Endothelial cell of umbilical vein (primary cell): ENCODE measurements at regions not wholly inside any gene's neighbourhood (a gene's known extent, or its start where the extent isn't known, plus 50 kb on each side); places are given as distances from the start of the nearest gene placed in this dataset.

Experiments used
- BruUV-seq: library from RNA; stranded (reverse); fragments of 400-500 nt; replicated peaks from 2 replicates; lab custom pipeline; 2021; lab: Mats Ljungman, UMichigan
- CTCF ChIA-PET: fragments of 300-600, 350-600 bp; sonication (Branson Sonifier 250); formaldehyde crosslinking; loops from one replicate; lab custom pipeline; 2021; ENCODE audit warnings: antibody characterized with exemption, inconsistent platforms; lab: Charles Lee
- POLR2A ChIA-PET: fragments of 300-600, 350-600 bp; sonication (Branson Sonifier 250); formaldehyde crosslinking; loops from one replicate; lab custom pipeline; 2021; ENCODE audit warnings: antibody characterized with exemption, inconsistent platforms; lab: Charles Lee
- DNase-seq: peaks from one replicate; pipeline ENCODE4 v3.0.0-alpha.2; 2011; ENCODE audit warnings: low read depth, low spot score
- FAIRE-seq: peaks from 2 replicates; lab custom pipeline; 2011; peaks lifted over from hg19 to GRCh38; lab: Jason Lieb, UNC
- H2AFZ ChIP-seq: 2 replicates; pipeline ENCODE4 v1.6.0; 2012; ENCODE audit warnings: low read depth, low read length, control low read depth, inconsistent platforms
- H3K27ac ChIP-seq: 2 replicates; pipeline ENCODE4 v1.5.1; 2011; ENCODE audit warnings: low read depth, mild to moderate bottlenecking, control low read depth, low read length, moderate library complexity; ENCODE audit not compliant: insufficient read depth
- H3K27me3 ChIP-seq, 2 experiments: 2 replicates each; pipeline versions ENCODE4 v1.6.0 to v1.6.1; 2011; ENCODE audit warnings: low read length in 2 of 2, mixed read lengths in 1 of 2; ENCODE audit not compliant: control insufficient read depth in 2 of 2, insufficient read depth in 2 of 2
- H3K36me3 ChIP-seq, 2 experiments: 2 replicates in 1 of 2; 3 replicates in 1 of 2; pipeline ENCODE4 v1.5.1; 2011; ENCODE audit warnings: low read length in 2 of 2, mild to moderate bottlenecking in 1 of 2, moderate library complexity in 1 of 2; ENCODE audit not compliant: control insufficient read depth in 2 of 2, insufficient read depth in 2 of 2; ENCODE audit errors: extremely low read depth in 1 of 2
- H3K4me1 ChIP-seq: 3 replicates; pipeline ENCODE4 v1.5.1; 2011; ENCODE audit warnings: mild to moderate bottlenecking, low read length; ENCODE audit not compliant: control insufficient read depth, insufficient read depth; ENCODE audit errors: extremely low read depth
- H3K4me2 ChIP-seq: 2 replicates; pipeline ENCODE4 v1.6.1; 2011; ENCODE audit warnings: low read length, control low read depth, mixed read lengths; ENCODE audit not compliant: insufficient read depth
- H3K4me3 ChIP-seq, 3 experiments: fragments of 200-600 bp in 1 of 3; sonication (generic), shearing (Covaris generic) in 1 of 3; replicated peaks in 1 of 3; 2 replicates each; pipeline ENCODE4 v1.5.1; 2011 to 2016; ENCODE audit warnings: control low read depth in 3 of 3, low read length in 3 of 3, mild to moderate bottlenecking in 2 of 3, inconsistent platforms in 1 of 3, low read depth in 1 of 3, moderate library complexity in 1 of 3; ENCODE audit not compliant: insufficient read depth in 1 of 3
- H3K79me2 ChIP-seq: 2 replicates; pipeline ENCODE4 v1.6.0; 2012; ENCODE audit warnings: low read length, inconsistent platforms; ENCODE audit not compliant: control insufficient read depth, insufficient read depth
- H3K9ac ChIP-seq: replicated peaks from 2 replicates; pipeline ENCODE3; 2011; ENCODE audit warnings: low read length, control low read depth; ENCODE audit not compliant: insufficient read depth; ENCODE audit errors: extremely low read depth
- H3K9me1 ChIP-seq: replicated peaks from 3 replicates; pipeline ENCODE4 v1.6.0; 2011; ENCODE audit warnings: mild to moderate bottlenecking, low read length; ENCODE audit not compliant: control insufficient read depth, insufficient read depth; ENCODE audit errors: extremely low read depth
- H3K9me3 ChIP-seq: replicated peaks from 2 replicates; pipeline ENCODE4 v1.5.1; 2012; ENCODE audit warnings: low read length, inconsistent platforms; ENCODE audit not compliant: control insufficient read depth, insufficient read depth
- H4K20me1 ChIP-seq: replicated peaks from 2 replicates; pipeline ENCODE3; 2011; ENCODE audit warnings: mild to moderate bottlenecking, low read length; ENCODE audit not compliant: control insufficient read depth, insufficient read depth; ENCODE audit errors: extremely low read depth
- EZH2 ChIP-seq: IDR thresholded peaks from 2 replicates; pipeline ENCODE4 v1.6.1; 2012; ENCODE audit warnings: borderline replicate concordance, low read depth, mild to moderate bottlenecking, moderate library complexity, low read length, inconsistent platforms; ENCODE audit not compliant: severe bottlenecking
- FOS ChIP-seq: IDR thresholded peaks from 2 replicates; pipeline ENCODE4 v1.6.1; 2011; ENCODE audit warnings: mild to moderate bottlenecking, low read length, moderate library complexity, borderline replicate concordance; ENCODE audit not compliant: insufficient read depth
- GATA2 ChIP-seq: IDR thresholded peaks from 2 replicates; pipeline ENCODE4 v1.7.0; 2011; ENCODE audit warnings: low read depth, mild to moderate bottlenecking, moderate library complexity, mixed read lengths, low read length; ENCODE audit not compliant: insufficient read length, insufficient read depth
- JUN ChIP-seq: IDR thresholded peaks from 2 replicates; pipeline ENCODE4 v1.6.1; 2011; ENCODE audit warnings: borderline replicate concordance, low read depth; ENCODE audit not compliant: insufficient read length, insufficient read depth
- MYC ChIP-seq: IDR thresholded peaks from one replicate; pipeline ENCODE4 v1.6.1; 2011; ENCODE audit warnings: mild to moderate bottlenecking, low read depth, low read length
- POLR2A ChIP-seq: IDR thresholded peaks from 2 replicates; pipeline ENCODE4 v1.6.1; 2012; ENCODE audit warnings: low read depth, mild to moderate bottlenecking, control low read depth, low read length
- dilution Hi-C: fragments of 300-500 bp; cut with MboI; formaldehyde crosslinking; loops from one replicate; pipeline ENCODE4 v1.15.0; 2019; ENCODE audit warnings: low sequenced_read_pairs; ENCODE audit not compliant: extremely low pct_ligation_motif_present
- intact Hi-C: fragments of 100-400 bp; cut with micrococcal nuclease; formaldehyde crosslinking; loops from one replicate; pipeline ENCODE4 v1.10.0; 2022
- TF ChIP-seq, protein P1 (sequence below): IDR thresholded peaks from 2 replicates; pipeline ENCODE4 v1.6.1; 2011; ENCODE audit not compliant: insufficient read depth, insufficient read length
- TF ChIP-seq, protein P2 (sequence below), 2 donors: IDR thresholded peaks; 1 replicate in 1 of 2; 2 replicates in 1 of 2; pipeline ENCODE4 v1.5.1; 2011; ENCODE audit warnings: low read length in 2 of 2, mild to moderate bottlenecking in 2 of 2, moderate library complexity in 2 of 2, control low read depth in 1 of 2, inconsistent platforms in 1 of 2, low read depth in 1 of 2; ENCODE audit not compliant: insufficient read depth in 1 of 2; ENCODE audit errors: extremely low read depth in 1 of 2

DNA sequence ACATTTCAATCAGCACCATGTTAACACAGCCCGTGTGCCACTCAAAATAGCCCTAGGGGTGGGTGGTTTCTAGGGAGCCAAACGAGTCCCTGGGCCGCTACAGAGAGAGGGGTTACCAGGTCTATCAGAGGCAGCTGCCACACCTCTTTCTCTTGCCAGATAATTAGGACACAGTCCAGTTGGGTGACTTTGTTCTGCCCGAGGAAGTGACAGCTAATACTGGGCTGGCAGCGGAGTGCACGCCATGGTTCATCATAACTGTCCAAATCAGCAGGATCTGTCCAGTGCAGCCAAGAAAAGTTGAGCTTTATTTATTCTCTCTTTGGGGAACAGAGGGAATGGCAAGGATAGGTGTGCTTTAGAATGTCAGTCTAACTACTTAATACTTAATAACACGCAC, 583.8 kb downstream of the BRINP1 start:
- Histone ChIP-seq H3K4me3 (no peak overlapping the region), H3K9me3 (no peaks in the 10 kb centered on the region), H2AFZ (no peak overlapping the region), H3K4me1 (no peaks in the 10 kb centered on the region), H4K20me1 (no peaks in the 10 kb centered on the region), H3K36me3 (no peaks in the 10 kb centered on the region), H3K79me2 (no peaks in the 10 kb centered on the region), H3K27me3 (no peaks in the 10 kb centered on the region), H3K9me1 (no peaks in the 10 kb centered on the region), H3K27ac (no peak overlapping the region), H3K9ac (no peak overlapping the region), H3K4me2 (no peak overlapping the region)
- no TSS peak for BruUV-seq
- TF ChIP-seq FOS = no peak
- TF ChIP-seq EZH2 = no peak
- TF ChIP-seq JUN = no peak
- TF ChIP-seq POLR2A = no peak
- TF ChIP-seq MYC = no peak
- no peak for TF ChIP-seq GATA2
- TF ChIP-seq, protein P1, sequence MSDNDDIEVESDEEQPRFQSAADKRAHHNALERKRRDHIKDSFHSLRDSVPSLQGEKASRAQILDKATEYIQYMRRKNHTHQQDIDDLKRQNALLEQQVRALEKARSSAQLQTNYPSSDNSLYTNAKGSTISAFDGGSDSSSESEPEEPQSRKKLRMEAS = no peak
- ChIA-PET CTCF (no interaction called here), POLR2A (no interaction called here)
- intact Hi-C loops = no loop called here
- FAIRE-seq (no peak), DNase-seq (no peak)
- dilution Hi-C loops = no loop called here

GRCh38 chr9:118786877-118787276, 582.4 kb downstream of the BRINP1 start:
- dilution Hi-C loops (no loop called here), intact Hi-C loops (no loop called here)
- Histone ChIP-seq H3K4me3 (no peak overlapping the region), H2AFZ (no peak overlapping the region), H3K9me1 (no peaks in the 10 kb centered on the region), H3K27ac (no peak overlapping the region), H3K36me3 (no peaks in the 10 kb centered on the region), H3K4me1 (no peaks in the 10 kb centered on the region), H3K79me2 (no peaks in the 10 kb centered on the region), H3K9ac (no peak overlapping the region), H4K20me1 (no peaks in the 10 kb centered on the region), H3K9me3 (no peaks in the 10 kb centered on the region), H3K27me3 (no peaks in the 10 kb centered on the region), H3K4me2 (no peak overlapping the region)
- FAIRE-seq = no peak
- TF ChIP-seq EZH2 (no peak), MYC (no peak), POLR2A (no peak), FOS (no peak), JUN (no peak), GATA2 (no peak)
- TF ChIP-seq, protein P1 = no peak
- TF ChIP-seq, protein P2, sequence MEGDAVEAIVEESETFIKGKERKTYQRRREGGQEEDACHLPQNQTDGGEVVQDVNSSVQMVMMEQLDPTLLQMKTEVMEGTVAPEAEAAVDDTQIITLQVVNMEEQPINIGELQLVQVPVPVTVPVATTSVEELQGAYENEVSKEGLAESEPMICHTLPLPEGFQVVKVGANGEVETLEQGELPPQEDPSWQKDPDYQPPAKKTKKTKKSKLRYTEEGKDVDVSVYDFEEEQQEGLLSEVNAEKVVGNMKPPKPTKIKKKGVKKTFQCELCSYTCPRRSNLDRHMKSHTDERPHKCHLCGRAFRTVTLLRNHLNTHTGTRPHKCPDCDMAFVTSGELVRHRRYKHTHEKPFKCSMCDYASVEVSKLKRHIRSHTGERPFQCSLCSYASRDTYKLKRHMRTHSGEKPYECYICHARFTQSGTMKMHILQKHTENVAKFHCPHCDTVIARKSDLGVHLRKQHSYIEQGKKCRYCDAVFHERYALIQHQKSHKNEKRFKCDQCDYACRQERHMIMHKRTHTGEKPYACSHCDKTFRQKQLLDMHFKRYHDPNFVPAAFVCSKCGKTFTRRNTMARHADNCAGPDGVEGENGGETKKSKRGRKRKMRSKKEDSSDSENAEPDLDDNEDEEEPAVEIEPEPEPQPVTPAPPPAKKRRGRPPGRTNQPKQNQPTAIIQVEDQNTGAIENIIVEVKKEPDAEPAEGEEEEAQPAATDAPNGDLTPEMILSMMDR (IDR thresholded peaks at IDR 0.05; ENCODE audit: extremely low read depth in 1 of 2, insufficient read depth in 1 of 2, low read depth in 1 of 2, low read length in 2 of 2) = no peak
- ChIA-PET CTCF (no interaction called here), POLR2A (no interaction called here)
- BruUV-seq = no TSS peak
- no peak for DNase-seq
